ENCODE measurements at regions not wholly inside any gene's neighbourhood (a gene's known extent, or its start where the extent isn't known, plus 50 kb on each side); places are given as distances from the start of the nearest gene placed in this dataset.

DNA sequence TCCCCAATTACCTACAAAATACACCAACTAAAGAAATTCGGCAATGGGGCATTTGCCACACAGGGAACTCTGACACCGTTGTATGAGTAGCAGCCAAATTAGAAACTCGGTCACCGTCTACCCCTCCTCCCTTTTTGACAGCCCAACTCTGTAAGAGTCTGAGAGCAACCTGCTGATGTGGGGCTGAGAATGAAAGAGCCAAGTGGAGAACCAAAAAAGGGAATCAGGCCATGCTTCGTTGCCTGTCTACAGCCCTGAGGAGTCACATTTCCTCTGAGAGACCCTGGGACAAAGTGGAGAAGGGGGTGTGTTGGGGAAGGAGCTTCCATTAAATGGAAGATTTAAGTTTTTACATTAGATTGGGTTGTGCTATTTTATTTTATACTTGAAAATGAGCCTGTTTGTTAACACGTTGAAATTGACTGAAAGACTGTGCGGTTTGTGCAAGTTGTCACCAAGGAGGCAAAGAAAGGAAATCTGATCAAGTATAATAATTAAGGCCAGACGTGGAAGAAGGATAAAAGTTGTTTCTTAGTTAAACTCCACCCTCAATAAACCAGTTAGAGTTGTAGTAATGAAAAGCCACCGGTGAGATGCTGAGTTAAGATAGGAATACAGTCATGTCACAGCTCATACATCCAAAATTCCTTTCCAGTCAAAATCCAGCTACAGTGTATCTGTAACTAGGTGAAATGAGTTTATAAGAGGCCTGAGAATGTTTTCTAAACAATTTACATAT lies 131.7 kb upstream of the CREB1 start:
- Histone ChIP-seq H3K27me3 (ENCODE audit: insufficient read depth, poor library complexity, severe bottlenecking) (no peaks in the 10 kb centered on the region), H3K4me3 (replicated peaks; ENCODE audit: insufficient read depth, low read length) (no peak overlapping the region), H3K27ac (replicated peaks) (no peak overlapping the region)
- TF ChIP-seq POLR2AphosphoS5 (IDR thresholded peaks at IDR 0.05; ENCODE audit: low read depth) (no peak), SPI1 (IDR thresholded peaks at IDR 0.05; ENCODE audit: borderline replicate concordance, low read depth) (no peak), GABPA (IDR thresholded peaks at IDR 0.05; ENCODE audit: low read depth) (no peak)
- TF ChIP-seq, protein P1, sequence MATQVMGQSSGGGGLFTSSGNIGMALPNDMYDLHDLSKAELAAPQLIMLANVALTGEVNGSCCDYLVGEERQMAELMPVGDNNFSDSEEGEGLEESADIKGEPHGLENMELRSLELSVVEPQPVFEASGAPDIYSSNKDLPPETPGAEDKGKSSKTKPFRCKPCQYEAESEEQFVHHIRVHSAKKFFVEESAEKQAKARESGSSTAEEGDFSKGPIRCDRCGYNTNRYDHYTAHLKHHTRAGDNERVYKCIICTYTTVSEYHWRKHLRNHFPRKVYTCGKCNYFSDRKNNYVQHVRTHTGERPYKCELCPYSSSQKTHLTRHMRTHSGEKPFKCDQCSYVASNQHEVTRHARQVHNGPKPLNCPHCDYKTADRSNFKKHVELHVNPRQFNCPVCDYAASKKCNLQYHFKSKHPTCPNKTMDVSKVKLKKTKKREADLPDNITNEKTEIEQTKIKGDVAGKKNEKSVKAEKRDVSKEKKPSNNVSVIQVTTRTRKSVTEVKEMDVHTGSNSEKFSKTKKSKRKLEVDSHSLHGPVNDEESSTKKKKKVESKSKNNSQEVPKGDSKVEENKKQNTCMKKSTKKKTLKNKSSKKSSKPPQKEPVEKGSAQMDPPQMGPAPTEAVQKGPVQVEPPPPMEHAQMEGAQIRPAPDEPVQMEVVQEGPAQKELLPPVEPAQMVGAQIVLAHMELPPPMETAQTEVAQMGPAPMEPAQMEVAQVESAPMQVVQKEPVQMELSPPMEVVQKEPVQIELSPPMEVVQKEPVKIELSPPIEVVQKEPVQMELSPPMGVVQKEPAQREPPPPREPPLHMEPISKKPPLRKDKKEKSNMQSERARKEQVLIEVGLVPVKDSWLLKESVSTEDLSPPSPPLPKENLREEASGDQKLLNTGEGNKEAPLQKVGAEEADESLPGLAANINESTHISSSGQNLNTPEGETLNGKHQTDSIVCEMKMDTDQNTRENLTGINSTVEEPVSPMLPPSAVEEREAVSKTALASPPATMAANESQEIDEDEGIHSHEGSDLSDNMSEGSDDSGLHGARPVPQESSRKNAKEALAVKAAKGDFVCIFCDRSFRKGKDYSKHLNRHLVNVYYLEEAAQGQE (IDR thresholded peaks at IDR 0.05; ENCODE audit: insufficient replicate concordance, low read depth) = no peak
- TF ChIP-seq, protein P2, sequence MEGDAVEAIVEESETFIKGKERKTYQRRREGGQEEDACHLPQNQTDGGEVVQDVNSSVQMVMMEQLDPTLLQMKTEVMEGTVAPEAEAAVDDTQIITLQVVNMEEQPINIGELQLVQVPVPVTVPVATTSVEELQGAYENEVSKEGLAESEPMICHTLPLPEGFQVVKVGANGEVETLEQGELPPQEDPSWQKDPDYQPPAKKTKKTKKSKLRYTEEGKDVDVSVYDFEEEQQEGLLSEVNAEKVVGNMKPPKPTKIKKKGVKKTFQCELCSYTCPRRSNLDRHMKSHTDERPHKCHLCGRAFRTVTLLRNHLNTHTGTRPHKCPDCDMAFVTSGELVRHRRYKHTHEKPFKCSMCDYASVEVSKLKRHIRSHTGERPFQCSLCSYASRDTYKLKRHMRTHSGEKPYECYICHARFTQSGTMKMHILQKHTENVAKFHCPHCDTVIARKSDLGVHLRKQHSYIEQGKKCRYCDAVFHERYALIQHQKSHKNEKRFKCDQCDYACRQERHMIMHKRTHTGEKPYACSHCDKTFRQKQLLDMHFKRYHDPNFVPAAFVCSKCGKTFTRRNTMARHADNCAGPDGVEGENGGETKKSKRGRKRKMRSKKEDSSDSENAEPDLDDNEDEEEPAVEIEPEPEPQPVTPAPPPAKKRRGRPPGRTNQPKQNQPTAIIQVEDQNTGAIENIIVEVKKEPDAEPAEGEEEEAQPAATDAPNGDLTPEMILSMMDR (IDR thresholded peaks at IDR 0.05; ENCODE audit: insufficient read depth, low read length) = no peak
- no peak for DNase-seq (ENCODE audit: low read depth in 1 of 2, low spot score in 1 of 2)

DNA sequence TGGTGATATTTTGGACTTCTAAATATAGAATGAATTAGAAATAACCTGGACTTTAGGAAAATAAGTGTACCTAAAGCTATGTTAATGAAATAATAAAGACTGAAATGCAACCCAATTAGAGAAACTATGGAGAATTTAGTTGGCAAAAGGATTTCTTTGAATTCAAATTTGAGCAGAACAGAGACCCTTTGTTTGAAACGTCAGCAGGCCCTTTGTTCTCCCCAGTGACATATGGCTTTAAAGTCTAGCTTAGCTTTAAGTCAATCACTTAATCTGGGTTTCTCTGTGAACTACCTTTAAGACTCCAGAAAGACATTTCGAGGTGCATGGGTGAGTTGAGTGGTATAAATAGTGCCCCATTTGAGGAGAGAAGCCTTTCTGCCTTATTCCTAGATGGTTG lies 130.5 kb upstream of the CREB1 start:
- no peak overlapping the region for H3K4me3 ChIP-seq (replicated peaks; ENCODE audit: insufficient read depth, low read length)
- no peaks in the 10 kb centered on the region for H3K27me3 ChIP-seq (ENCODE audit: insufficient read depth, poor library complexity, severe bottlenecking)
- TF ChIP-seq, protein P2 (IDR thresholded peaks at IDR 0.05; ENCODE audit: insufficient read depth, low read length) = no peak
- TF ChIP-seq POLR2AphosphoS5 (IDR thresholded peaks at IDR 0.05; ENCODE audit: low read depth) (no peak), GABPA (IDR thresholded peaks at IDR 0.05; ENCODE audit: low read depth) (no peak), SPI1 (IDR thresholded peaks at IDR 0.05; ENCODE audit: borderline replicate concordance, low read depth) (no peak)
- TF ChIP-seq, protein P1 (IDR thresholded peaks at IDR 0.05; ENCODE audit: insufficient replicate concordance, low read depth) = no peak
- no peak overlapping the region for H3K27ac ChIP-seq (replicated peaks)
- no peak for DNase-seq (ENCODE audit: low read depth in 1 of 2, low spot score in 1 of 2)

DNA sequence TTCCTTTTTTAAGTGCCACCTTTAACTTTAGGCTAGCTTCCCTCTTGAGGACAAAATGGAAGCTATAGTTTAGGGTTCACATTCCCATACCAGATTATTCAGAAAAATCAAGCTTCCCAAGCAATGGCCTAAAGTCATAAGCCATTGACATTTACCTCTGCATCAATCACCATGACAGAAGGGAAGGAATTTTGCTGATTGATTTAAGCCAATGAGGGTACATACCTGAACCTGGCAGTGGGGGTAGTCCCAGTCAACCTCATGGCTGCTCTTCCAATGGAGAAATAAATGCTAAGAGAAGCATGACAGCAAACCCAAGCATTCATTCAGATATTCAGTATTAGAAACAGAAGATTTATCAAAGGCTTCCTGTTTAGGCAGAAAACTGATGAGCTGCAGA lies 128.4 kb upstream of the CREB1 start:
- no peak for DNase-seq (ENCODE audit: low read depth in 1 of 2, low spot score in 1 of 2)
- TF ChIP-seq POLR2AphosphoS5 (IDR thresholded peaks at IDR 0.05; ENCODE audit: low read depth) = no peak
- TF ChIP-seq, protein P2 (IDR thresholded peaks at IDR 0.05; ENCODE audit: insufficient read depth, low read length) = no peak
- no peak for TF ChIP-seq SPI1 (IDR thresholded peaks at IDR 0.05; ENCODE audit: borderline replicate concordance, low read depth)
- no peak for TF ChIP-seq GABPA (IDR thresholded peaks at IDR 0.05; ENCODE audit: low read depth)
- TF ChIP-seq, protein P1 (IDR thresholded peaks at IDR 0.05; ENCODE audit: insufficient replicate concordance, low read depth) = no peak
- H3K27ac ChIP-seq (replicated peaks) = no peak overlapping the region
- H3K4me3 ChIP-seq (replicated peaks; ENCODE audit: insufficient read depth, low read length) = no peak overlapping the region
- H3K27me3 ChIP-seq (ENCODE audit: insufficient read depth, poor library complexity, severe bottlenecking) = no peaks in the 10 kb centered on the region

Data from HL-60 (cell line).